Stimulated activated CD8-positive, alpha-beta memory T cell treated with anti-CD3 and anti-CD28 coated beads, Interleukin-2, amount 100 ng/mL, for 1 hour (primary cell): ENCODE measurements at regions not wholly inside any gene's neighbourhood (a gene's known extent, or its start where the extent isn't known, plus 50 kb on each side); places are given as distances from the start of the nearest gene placed in this dataset.

Source experiments
- DNase-seq, 2 donors: peaks; one replicate each; pipeline ENCODE4 v3.0.0-alpha.2; 2020; ENCODE audit warnings: low read depth in 2 of 2

- DNase-seq: no peak
Measured at GRCh38 chr4:53815281-53815680, 224.0 kb upstream of the LNX1 start.

GRCh38 chr4:53813998-53814397 lies 222.7 kb upstream of the LNX1 start:
- DNase-seq: no peak

GRCh38 chr4:53810643-53811042 lies 219.4 kb upstream of the LNX1 start:
- no peak for DNase-seq

GRCh38 chr4:53809816-53810215 lies 218.5 kb upstream of the LNX1 start:
- no peak for DNase-seq

- no peak for DNase-seq
Measured at GRCh38 chr4:53805291-53805690, 214.0 kb upstream of the LNX1 start.

- DNase-seq: no peak
Measured at GRCh38 chr4:53804719-53805118, 213.4 kb upstream of the LNX1 start.

- no peak for DNase-seq
Measured at GRCh38 chr4:53802500-53802899, 211.2 kb upstream of the LNX1 start.

GRCh38 chr4:53801373-53801772 lies 210.1 kb upstream of the LNX1 start:
- no peak for DNase-seq

GRCh38 chr4:53800741-53801140 lies 209.5 kb upstream of the LNX1 start:
- DNase-seq: no peak

- no peak for DNase-seq
Measured at GRCh38 chr4:53793096-53793495, 201.8 kb upstream of the LNX1 start.

- DNase-seq: no peak
Measured at GRCh38 chr4:53790286-53790685, 199.0 kb upstream of the LNX1 start.

- DNase-seq: no peak
Measured at GRCh38 chr4:53788621-53789020, 197.3 kb upstream of the LNX1 start.

- DNase-seq: no peak
Measured at GRCh38 chr4:53788011-53788410, 196.7 kb upstream of the LNX1 start.

GRCh38 chr4:53786632-53787031 lies 195.3 kb upstream of the LNX1 start:
- no peak for DNase-seq

GRCh38 chr4:53785996-53786395 lies 194.7 kb upstream of the LNX1 start:
- no peak for DNase-seq

GRCh38 chr4:53784112-53784511 lies 192.8 kb upstream of the LNX1 start:
- DNase-seq: no peak

- DNase-seq: no peak
Measured at GRCh38 chr4:53783208-53783859, 192.0 kb upstream of the LNX1 start.

- no peak for DNase-seq
Measured at GRCh38 chr4:53782458-53782845, 191.2 kb upstream of the LNX1 start.

GRCh38 chr4:53781629-53782457 lies 190.6 kb upstream of the LNX1 start:
- no peak for DNase-seq

GRCh38 chr4:53780736-53781400 lies 189.6 kb upstream of the LNX1 start:
- no peak for DNase-seq

GRCh38 chr4:53779025-53779424 lies 187.7 kb upstream of the LNX1 start:
- no peak for DNase-seq

GRCh38 chr4:53778155-53778554 lies 186.9 kb upstream of the LNX1 start:
- DNase-seq: no peak
